Psoas muscle (tissue), 7 donors: ENCODE measurements at regions not wholly inside any gene's neighbourhood (a gene's known extent, or its start where the extent isn't known, plus 50 kb on each side); places are given as distances from the start of the nearest gene placed in this dataset.
"Not testable (repeated sequence)": the region's sequence is repeated elsewhere in the genome, so short reads cannot be mapped to it uniquely, and the experiment has no call there.

Experiments used
- ATAC-seq, 4 donors: fragments of 200-7000 bp; cut with Tn5 transposase; one replicate each; pipeline ENCODE4 v1.9.1; 2020; ENCODE audit warnings: moderate library complexity in 3 of 4, mild to moderate bottlenecking in 2 of 4
- DNase-seq, 2 donors: peaks; one replicate each; pipeline ENCODE4 v3.0.0-alpha.2; 2020
- H3K27ac ChIP-seq: fragments of 200-600 bp; one replicate; pipeline ENCODE4 v1.8.0; 2022
- H3K27me3 ChIP-seq, 3 donors: fragments of 200-600 bp in 1 of 3; one replicate each; pipeline versions ENCODE4 v1.6.1 to v1.8.0; 2013 to 2022; ENCODE audit warnings: low read length in 2 of 3, mild to moderate bottlenecking in 2 of 3, moderate library complexity in 1 of 3; ENCODE audit not compliant: insufficient read depth in 3 of 3
- H3K36me3 ChIP-seq, 2 donors: fragments of 200-600 bp in 1 of 2; one replicate each; pipeline versions ENCODE4 v1.6.1 to v1.8.0; 2013 to 2022; ENCODE audit warnings: low read depth in 1 of 2, mild to moderate bottlenecking in 1 of 2, moderate library complexity in 1 of 2; ENCODE audit not compliant: insufficient read depth in 1 of 2
- H3K4me1 ChIP-seq: fragments of 200-600 bp; one replicate; pipeline ENCODE4 v1.8.0; 2022
- H3K4me3 ChIP-seq: fragments of 200-600 bp; one replicate; pipeline ENCODE4 v1.8.0; 2022; ENCODE audit warnings: mild to moderate bottlenecking
- H3K9me3 ChIP-seq: fragments of 200-600 bp; one replicate; pipeline ENCODE4 v1.8.0; 2022
- WGBS, 3 donors: extraction: QIAGEN DNeasy Blood & Tissue Kit; methylation state at CpG; one replicate each; pipeline versions ENCODE4 v1.1.6 to v1.1.7; 2013; 5-methylcytosine and 5-hydroxymethylcytosine counted together
- intact Hi-C, 2 donors: fragments of 100-400 bp; cut with DNase I; formaldehyde crosslinking; loops; one replicate each; pipeline versions ENCODE4 v1.11.0 to v1.14.2; 2022
- TF ChIP-seq, protein P1 (sequence below): fragments of 200-600 bp; IDR thresholded peaks from one replicate; pipeline ENCODE4 v1.8.0; 2022; ENCODE audit warnings: antibody characterized with exemption
- donor health status: healthy with polysubstance abuse.
- donor health status: DM: no; HTN: no; CAD: no; lungs with moderate emphysema.
- donor health status: Bipolar disorder and iron deficiency.
- donor health status: healthy.
- donor health status: DM: yes; HTN: yes; CAD: no.
- donor health status: DM: no; HTN: no; CAD: no.
- donor health status: DM: yes; HTN: yes; CAD: no.

DNA sequence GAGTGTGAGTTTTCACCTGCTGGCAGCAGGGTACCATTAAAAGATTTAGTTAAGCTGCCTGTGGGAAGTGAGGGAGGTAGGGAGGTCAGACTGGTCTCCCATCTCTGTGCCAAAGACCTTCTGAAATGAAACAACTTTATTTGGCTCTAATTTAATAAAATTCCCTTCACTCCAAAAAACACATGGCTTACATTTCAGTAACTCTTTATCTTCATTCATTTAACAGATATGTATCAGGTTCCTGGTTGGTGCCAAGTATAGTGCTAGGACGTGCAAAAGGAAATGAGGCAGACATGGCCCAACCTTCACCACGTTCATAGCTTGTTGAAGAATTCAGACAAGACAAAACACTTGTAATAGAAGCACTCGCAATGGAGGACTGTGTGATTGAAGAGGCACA lies 282.3 kb downstream of the SEC16B start:
- 58 to 64% (median 59%) methylated on average over 3 of the region's 3 CpGs for WGBS, 3 donors
- ATAC-seq = no peak
- no peak overlapping the region for H3K4me3 ChIP-seq

DNA sequence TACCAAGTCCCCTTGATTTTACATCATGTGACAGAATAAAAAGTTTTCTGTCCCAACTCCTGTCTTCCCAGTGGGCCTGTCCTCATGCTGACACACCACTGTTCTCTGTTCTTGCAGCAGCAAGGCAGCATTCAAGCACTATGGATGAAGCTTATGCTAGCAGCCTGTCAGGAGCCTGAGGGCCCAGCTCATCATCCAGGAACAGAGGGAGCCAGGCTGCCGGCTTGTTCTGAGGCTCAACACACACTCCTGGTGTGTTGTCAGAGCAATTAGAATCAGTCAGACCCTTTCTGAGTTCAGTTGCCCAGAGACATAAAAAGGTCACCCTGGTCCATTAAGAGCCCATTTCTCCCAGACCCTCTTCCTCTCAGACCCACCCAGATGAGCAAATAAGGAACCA lies 282.9 kb downstream of the SEC16B start:
- DNase-seq = no peak
- intact Hi-C loops = no loop called here
- WGBS, 3 donors = 23 to 35% (median 32%) methylated on average over 1 of the region's 1 CpG

More for the DNA sequence above, 282.3 kb downstream of the SEC16B start:
- H3K9me3 ChIP-seq = no peaks in the 10 kb centered on the region
- TF ChIP-seq, protein P1, sequence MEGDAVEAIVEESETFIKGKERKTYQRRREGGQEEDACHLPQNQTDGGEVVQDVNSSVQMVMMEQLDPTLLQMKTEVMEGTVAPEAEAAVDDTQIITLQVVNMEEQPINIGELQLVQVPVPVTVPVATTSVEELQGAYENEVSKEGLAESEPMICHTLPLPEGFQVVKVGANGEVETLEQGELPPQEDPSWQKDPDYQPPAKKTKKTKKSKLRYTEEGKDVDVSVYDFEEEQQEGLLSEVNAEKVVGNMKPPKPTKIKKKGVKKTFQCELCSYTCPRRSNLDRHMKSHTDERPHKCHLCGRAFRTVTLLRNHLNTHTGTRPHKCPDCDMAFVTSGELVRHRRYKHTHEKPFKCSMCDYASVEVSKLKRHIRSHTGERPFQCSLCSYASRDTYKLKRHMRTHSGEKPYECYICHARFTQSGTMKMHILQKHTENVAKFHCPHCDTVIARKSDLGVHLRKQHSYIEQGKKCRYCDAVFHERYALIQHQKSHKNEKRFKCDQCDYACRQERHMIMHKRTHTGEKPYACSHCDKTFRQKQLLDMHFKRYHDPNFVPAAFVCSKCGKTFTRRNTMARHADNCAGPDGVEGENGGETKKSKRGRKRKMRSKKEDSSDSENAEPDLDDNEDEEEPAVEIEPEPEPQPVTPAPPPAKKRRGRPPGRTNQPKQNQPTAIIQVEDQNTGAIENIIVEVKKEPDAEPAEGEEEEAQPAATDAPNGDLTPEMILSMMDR = no peak
- no peaks in the 10 kb centered on the region for H3K36me3 ChIP-seq
- intact Hi-C loops = no loop called here
- no peak overlapping the region for H3K27ac ChIP-seq
- DNase-seq = no peak
- H3K4me1 ChIP-seq = no peaks in the 10 kb centered on the region
- H3K27me3 ChIP-seq = no peaks in the 10 kb centered on the region

DNA sequence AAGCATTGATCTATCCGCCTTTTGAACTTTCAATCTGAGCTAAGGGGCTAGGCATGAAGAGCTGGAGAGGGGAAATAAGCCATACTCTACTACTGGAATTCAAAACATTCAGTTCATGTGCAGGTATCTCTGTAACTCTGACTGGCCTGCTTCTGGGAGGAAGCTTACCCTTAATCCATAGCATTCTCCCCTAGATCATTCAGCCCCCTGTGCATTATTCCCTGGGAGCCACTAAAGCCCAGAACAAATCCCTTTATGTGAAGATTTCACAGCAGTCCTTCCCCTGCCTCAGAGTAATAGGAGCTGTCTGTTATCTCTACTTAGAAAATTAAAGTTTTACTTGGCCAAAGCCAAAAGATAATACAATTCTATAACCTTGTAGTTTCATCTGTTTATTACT lies 300.7 kb downstream of the SEC16B start:
- H3K27ac ChIP-seq = no peak overlapping the region
- no peak overlapping the region for H3K4me3 ChIP-seq
- ATAC-seq = no peak
- intact Hi-C loops = no loop called here
- H3K36me3 ChIP-seq = no peaks in the 10 kb centered on the region
- H3K9me3 ChIP-seq = no peaks in the 10 kb centered on the region
- H3K4me1 ChIP-seq = no peaks in the 10 kb centered on the region
- H3K27me3 ChIP-seq = no peaks in the 10 kb centered on the region
- TF ChIP-seq, protein P1 = no peak
- WGBS, 3 donors = 64 to 83% (median 64%) methylated on average over 1 of the region's 1 CpG
- DNase-seq = no peak

More for the DNA sequence above, 282.9 kb downstream of the SEC16B start:
- no peak overlapping the region for H3K27ac ChIP-seq
- H3K4me3 ChIP-seq = no peak overlapping the region
- H3K9me3 ChIP-seq = no peaks in the 10 kb centered on the region
- ATAC-seq = no peak
- no peaks in the 10 kb centered on the region for H3K4me1 ChIP-seq
- H3K36me3 ChIP-seq = no peaks in the 10 kb centered on the region
- H3K27me3 ChIP-seq = no peaks in the 10 kb centered on the region
- TF ChIP-seq, protein P1 = no peak

DNA sequence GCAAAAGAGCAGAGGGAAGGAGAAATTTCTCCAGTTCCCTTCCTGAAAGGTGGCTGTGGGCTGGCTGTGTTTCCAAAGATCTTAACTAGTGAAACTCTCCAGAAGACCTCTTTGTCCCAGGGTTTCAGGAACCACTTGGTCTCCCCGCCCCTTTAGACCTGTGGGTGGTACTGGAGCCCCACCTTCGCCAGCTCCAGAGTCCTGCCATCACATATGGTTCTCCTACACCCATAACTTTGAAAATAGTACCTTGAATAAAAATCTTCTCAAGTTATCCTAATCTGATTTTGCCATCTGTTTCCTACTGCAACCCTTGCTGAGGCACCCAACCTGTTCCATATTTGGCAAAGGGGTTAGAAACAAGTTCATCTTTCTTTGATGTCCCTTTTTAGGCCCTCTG lies 303.9 kb downstream of the SEC16B start:
- TF ChIP-seq, protein P1 = no peak
- no peak for ATAC-seq
- H3K9me3 ChIP-seq = no peaks in the 10 kb centered on the region
- H3K4me1 ChIP-seq = no peaks in the 10 kb centered on the region
- no peak for DNase-seq
- intact Hi-C loops = no loop called here
- WGBS, 3 donors = 73 to 80% (median 76%) methylated on average over 2 of the region's 2 CpGs
- no peaks in the 10 kb centered on the region for H3K36me3 ChIP-seq
- H3K27ac ChIP-seq = no peak overlapping the region
- no peaks in the 10 kb centered on the region for H3K27me3 ChIP-seq
- H3K4me3 ChIP-seq = no peak overlapping the region

DNA sequence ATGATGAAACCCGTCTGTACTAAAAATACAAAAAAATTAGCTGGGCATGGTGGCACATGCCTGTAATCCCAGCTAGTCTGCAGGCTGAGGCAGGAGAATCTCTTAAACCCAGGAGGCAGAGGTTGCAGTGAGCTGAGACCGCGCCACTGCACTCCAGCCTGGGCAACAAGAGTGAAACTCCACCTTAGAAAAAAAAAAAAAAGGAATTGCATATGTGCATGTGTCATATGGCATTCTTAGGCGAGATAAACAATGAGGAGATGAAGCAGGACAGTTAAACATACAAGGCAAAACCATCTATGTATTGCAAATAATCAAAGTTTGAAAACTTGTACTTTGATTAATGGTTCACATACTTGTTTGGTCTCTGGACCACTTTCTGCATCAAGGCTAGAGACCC lies 305.1 kb downstream of the SEC16B start:
- not testable (repeated sequence) for H3K36me3 ChIP-seq, H3K4me1 ChIP-seq, ATAC-seq

More for the DNA sequence above, 305.1 kb downstream of the SEC16B start:
- H3K27ac ChIP-seq, DNase-seq, H3K9me3 ChIP-seq, H3K27me3 ChIP-seq, H3K4me3 ChIP-seq, intact Hi-C loops: not testable (repeated sequence)
- 78 to 83% (median 80%) methylated on average over 4 of the region's 4 CpGs for WGBS, 3 donors
